RWPE1 (cell line): ENCODE measurements at regions not wholly inside any gene's neighbourhood (a gene's known extent, or its start where the extent isn't known, plus 50 kb on each side); places are given as distances from the start of the nearest gene placed in this dataset.

Source experiments
- CTCF ChIA-PET: fragments of 350-600 bp; sonication (Branson Sonifier 250); formaldehyde crosslinking; extraction: SDS; loops from one replicate; lab custom pipeline; 2021; lab: Yijun Ruan, JAX
- POLR2A ChIA-PET: fragments of 400-600 bp; formaldehyde crosslinking; extraction: SDS; loops from one replicate; lab custom pipeline; 2020; ENCODE audit warnings: antibody characterized with exemption; ENCODE audit not compliant: low non-redundant PET; lab: Yijun Ruan, JAX
- DNase-seq: peaks from one replicate; pipeline ENCODE4 v3.0.0; 2012; ENCODE audit warnings: low spot score
- H3K27ac ChIP-seq: fragments of 450-650 bp; 2 replicates; pipeline ENCODE4 v1.5.1; 2017
- CTCF ChIP-seq: fragments of 450-650 bp; conservative IDR thresholded peaks from 2 replicates; pipeline ENCODE4 v1.5.1; 2017; ENCODE audit warnings: low read depth, mild to moderate bottlenecking

GRCh38 chr1:87274851-87275250, 53.8 kb upstream of the LMO4 start:
- no peak for TF ChIP-seq CTCF
- no peak overlapping the region for H3K27ac ChIP-seq
- ChIA-PET CTCF (no interaction called here), POLR2A (no interaction called here)
- DNase-seq = peak; percentile 3

GRCh38 chr1:87278825-87279535, 49.7 kb upstream of the LMO4 start:
- no peak for DNase-seq
- CTCF ChIA-PET = no interaction called here
- no peak overlapping the region for H3K27ac ChIP-seq
- POLR2A ChIA-PET = no interaction called here
- TF ChIP-seq CTCF = no peak
